Activated T-cell treated with anti-CD3 and anti-CD28 coated beads for 1 hour (primary cell): ENCODE measurements at regions not wholly inside any gene's neighbourhood (a gene's known extent, or its start where the extent isn't known, plus 50 kb on each side); places are given as distances from the start of the nearest gene placed in this dataset.
A peak's percentile ranks its signal among the peaks of the same experiment; 100 is the strongest.

ENCODE experiments used
- DNase-seq: peaks from one replicate; pipeline ENCODE4 v3.0.0-alpha.2; 2020; ENCODE audit warnings: low read depth

- no peak for DNase-seq
Measured at GRCh38 chr3:107992976-107993684, 97.7 kb downstream of the CD47 start.

GRCh38 chr3:107990926-107991325 lies 99.9 kb downstream of the CD47 start:
- DNase-seq: no peak

GRCh38 chr3:107990433-107990832 lies 100.4 kb downstream of the CD47 start:
- no peak for DNase-seq

GRCh38 chr3:107989661-107990060 lies 101.2 kb downstream of the CD47 start:
- DNase-seq: no peak

GRCh38 chr3:107988460-107989175 lies 102.2 kb downstream of the CD47 start:
- peak; percentile 6 for DNase-seq

- no peak for DNase-seq
Measured at GRCh38 chr3:107987036-107987939, 103.5 kb downstream of the CD47 start.

GRCh38 chr3:107986505-107986904 lies 104.3 kb downstream of the CD47 start:
- no peak for DNase-seq

- peak; percentile 11 for DNase-seq
Measured at GRCh38 chr3:107985496-107985895, 105.3 kb downstream of the CD47 start.

GRCh38 chr3:107983247-107983646 lies 107.6 kb downstream of the CD47 start:
- DNase-seq: no peak

- DNase-seq: no peak
Measured at GRCh38 chr3:107982165-107982564, 108.7 kb downstream of the CD47 start.

- DNase-seq: no peak
Measured at GRCh38 chr3:107981471-107982111, 109.2 kb downstream of the CD47 start.

- no peak for DNase-seq
Measured at GRCh38 chr3:107979538-107979937, 111.3 kb downstream of the CD47 start.

GRCh38 chr3:107978131-107979055 lies 112.4 kb downstream of the CD47 start:
- no peak for DNase-seq

- DNase-seq: no peak
Measured at GRCh38 chr3:107977221-107978130, 113.4 kb downstream of the CD47 start.

GRCh38 chr3:107976202-107976800 lies 114.5 kb downstream of the CD47 start:
- DNase-seq: no peak

- no peak for DNase-seq
Measured at GRCh38 chr3:107975529-107976201, 115.2 kb downstream of the CD47 start.

GRCh38 chr3:107973961-107974360 lies 116.9 kb downstream of the CD47 start:
- no peak for DNase-seq

GRCh38 chr3:107973152-107973551 lies 117.7 kb downstream of the CD47 start:
- DNase-seq: no peak
